AG08395 (cell line): ENCODE measurements at regions not wholly inside any gene's neighbourhood (a gene's known extent, or its start where the extent isn't known, plus 50 kb on each side); places are given as distances from the start of the nearest gene placed in this dataset.

Experiments used
- DNase-seq: peaks from one replicate; pipeline ENCODE4 v3.0.0; 2012; ENCODE audit warnings: mixed read lengths, low spot score

GRCh38 chr3:177431525-177432176 lies 234.4 kb upstream of the TBL1XR1 start:
- no peak for DNase-seq

- DNase-seq = no peak
Measured at GRCh38 chr3:177435301-177435700, 238.0 kb upstream of the TBL1XR1 start.

- DNase-seq = no peak
Measured at GRCh38 chr3:177437513-177438337, 240.4 kb upstream of the TBL1XR1 start.

- no peak for DNase-seq
Measured at GRCh38 chr3:177438596-177439220, 241.4 kb upstream of the TBL1XR1 start.

- no peak for DNase-seq
Measured at GRCh38 chr3:177439694-177440269, 242.5 kb upstream of the TBL1XR1 start.

- no peak for DNase-seq
Measured at GRCh38 chr3:177440456-177441104, 243.3 kb upstream of the TBL1XR1 start.

- no peak for DNase-seq
Measured at GRCh38 chr3:177441276-177441812, 244.1 kb upstream of the TBL1XR1 start.

- no peak for DNase-seq
Measured at GRCh38 chr3:177441813-177442646, 244.7 kb upstream of the TBL1XR1 start.

- DNase-seq = no peak
Measured at GRCh38 chr3:177443469-177443868, 246.2 kb upstream of the TBL1XR1 start.

GRCh38 chr3:177444696-177445095 lies 247.4 kb upstream of the TBL1XR1 start:
- DNase-seq = no peak

- DNase-seq = no peak
Measured at GRCh38 chr3:177445549-177445948, 248.3 kb upstream of the TBL1XR1 start.

GRCh38 chr3:177446165-177446601 lies 248.9 kb upstream of the TBL1XR1 start:
- no peak for DNase-seq

- no peak for DNase-seq
Measured at GRCh38 chr3:177447938-177448337, 250.7 kb upstream of the TBL1XR1 start.

GRCh38 chr3:177448987-177449359 lies 251.7 kb upstream of the TBL1XR1 start:
- DNase-seq = no peak

GRCh38 chr3:177449360-177450006 lies 252.2 kb upstream of the TBL1XR1 start:
- DNase-seq = no peak

- DNase-seq = no peak
Measured at GRCh38 chr3:177451301-177451750, 254.0 kb upstream of the TBL1XR1 start.

GRCh38 chr3:177451864-177452830 lies 254.9 kb upstream of the TBL1XR1 start:
- peak; percentile 78 for DNase-seq

GRCh38 chr3:177452831-177453450 lies 255.7 kb upstream of the TBL1XR1 start:
- no peak for DNase-seq

GRCh38 chr3:177453451-177453844 lies 256.2 kb upstream of the TBL1XR1 start:
- no peak for DNase-seq
